ENCODE measurements at regions not wholly inside any gene's neighbourhood (a gene's known extent, or its start where the extent isn't known, plus 50 kb on each side); places are given as distances from the start of the nearest gene placed in this dataset.
A peak's percentile ranks its signal among the peaks of the same experiment; 100 is the strongest.

DNA sequence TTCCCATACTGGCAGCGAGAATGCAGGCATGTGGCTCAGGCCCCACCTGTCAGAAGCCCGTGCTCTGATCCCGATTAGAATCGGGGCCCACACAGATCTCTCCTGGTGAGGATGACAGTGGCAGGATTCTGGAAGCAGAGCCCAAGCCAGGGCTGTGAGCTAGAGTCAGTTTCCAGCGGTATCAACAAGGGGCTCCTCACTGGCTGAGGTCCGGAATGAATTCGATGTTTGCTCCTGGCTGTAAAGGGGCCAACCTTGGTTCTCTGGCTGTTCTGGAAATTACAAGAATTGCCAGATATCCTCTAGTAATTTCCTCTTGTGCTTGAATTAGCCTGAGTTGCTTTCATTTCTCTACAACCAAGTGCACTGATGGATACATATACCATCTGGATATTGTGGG, 129.1 kb upstream of the SPRY4 start:
- no peak for ATAC-seq
- no peak for DNase-seq
- H3K4me3 Mint-ChIP-seq: no peak overlapping the region
- H3K4me1 Mint-ChIP-seq: no peaks in the 10 kb centered on the region
- no peaks in the 10 kb centered on the region for H3K27me3 Mint-ChIP-seq
- H3K27ac Mint-ChIP-seq: no peak overlapping the region
- H3K9me3 ChIP-seq (ENCODE audit: control insufficient read depth, low read length, poor library complexity, severe bottlenecking): no peaks in the 10 kb centered on the region
- no peaks in the 10 kb centered on the region for H3K36me3 Mint-ChIP-seq (ENCODE audit: low read depth)

DNA sequence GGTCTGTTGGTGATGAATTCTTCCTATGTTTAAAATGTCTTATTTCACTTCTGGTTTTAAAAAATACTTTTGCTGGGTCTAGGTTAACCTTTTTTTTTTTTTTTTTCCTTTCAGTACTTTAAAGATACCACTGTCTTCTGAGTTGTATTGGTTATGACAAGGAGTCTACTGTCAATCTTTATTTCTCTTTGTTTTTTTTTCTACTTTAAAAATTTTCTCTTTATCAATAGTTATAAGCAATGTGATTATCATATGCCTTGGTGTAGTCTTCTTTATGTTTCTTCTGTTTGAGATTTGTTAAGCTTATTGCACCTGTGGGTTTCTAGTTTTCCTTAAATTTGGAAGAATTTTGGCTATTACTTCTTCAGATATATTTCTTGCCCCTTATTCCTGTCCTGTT, 125.6 kb upstream of the SPRY4 start:
- peaks cover 2% of the 10 kb centered on the region for H3K36me3 Mint-ChIP-seq (ENCODE audit: low read depth)
- no peaks in the 10 kb centered on the region for H3K27me3 Mint-ChIP-seq
- ATAC-seq (no peak), DNase-seq (no peak)
- H3K4me3 Mint-ChIP-seq: no peak overlapping the region
- peaks cover 6% of the 10 kb centered on the region for H3K4me1 Mint-ChIP-seq
- H3K27ac Mint-ChIP-seq: no peak overlapping the region
- no peaks in the 10 kb centered on the region for H3K9me3 ChIP-seq (ENCODE audit: control insufficient read depth, low read length, poor library complexity, severe bottlenecking)

DNA sequence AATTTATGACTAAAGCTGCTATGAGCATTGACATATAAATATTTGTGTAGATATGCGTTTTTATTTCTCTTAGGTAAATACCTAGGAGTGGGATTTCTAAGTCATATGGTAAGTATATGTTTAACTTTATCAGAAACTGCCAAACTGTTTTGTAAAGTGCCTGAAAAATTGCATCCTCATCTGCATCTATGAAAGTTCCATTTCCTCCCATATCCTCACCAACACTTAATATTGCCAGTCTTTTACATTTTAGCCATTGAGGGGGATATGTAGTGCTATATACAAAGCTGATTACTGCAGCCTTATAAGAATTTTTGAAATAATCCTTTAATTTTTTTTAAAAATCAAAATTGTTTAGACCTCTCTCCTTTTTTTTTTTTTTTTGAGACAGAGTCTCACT, 123.1 kb upstream of the SPRY4 start:
- no peaks in the 10 kb centered on the region for H3K9me3 ChIP-seq (ENCODE audit: control insufficient read depth, low read length, poor library complexity, severe bottlenecking)
- Mint-ChIP-seq H3K4me1 (peaks cover 7% of the 10 kb centered on the region), H3K4me3 (no peak overlapping the region), H3K27me3 (no peaks in the 10 kb centered on the region), H3K36me3 (ENCODE audit: low read depth) (peaks cover 2% of the 10 kb centered on the region), H3K27ac (no peak overlapping the region)
- no peak for ATAC-seq
- DNase-seq: no peak

DNA sequence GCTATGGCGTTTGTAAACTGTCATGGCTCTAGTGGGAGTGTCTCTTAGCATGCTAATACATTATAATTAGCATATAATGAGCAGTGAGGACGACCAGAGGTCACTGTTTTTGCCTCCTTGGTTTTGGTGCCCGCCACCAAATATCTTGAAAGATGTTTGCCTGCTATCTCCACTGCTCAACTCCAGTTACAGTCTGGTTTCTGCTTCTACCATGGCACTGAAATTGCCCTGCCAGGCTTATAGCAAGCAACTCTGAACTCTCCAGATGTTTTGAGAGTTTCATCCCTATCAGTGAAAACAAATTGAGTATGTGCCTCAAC, 122.1 kb upstream of the SPRY4 start:
- H3K36me3 Mint-ChIP-seq (ENCODE audit: low read depth): peaks cover 2% of the 10 kb centered on the region
- no peaks in the 10 kb centered on the region for H3K27me3 Mint-ChIP-seq
- H3K4me3 Mint-ChIP-seq: no peak overlapping the region
- no peak overlapping the region for H3K27ac Mint-ChIP-seq
- DNase-seq: no peak
- H3K4me1 Mint-ChIP-seq: peaks cover 10% of the 10 kb centered on the region
- H3K9me3 ChIP-seq (ENCODE audit: control insufficient read depth, low read length, poor library complexity, severe bottlenecking): no peaks in the 10 kb centered on the region
- no peak for ATAC-seq

DNA sequence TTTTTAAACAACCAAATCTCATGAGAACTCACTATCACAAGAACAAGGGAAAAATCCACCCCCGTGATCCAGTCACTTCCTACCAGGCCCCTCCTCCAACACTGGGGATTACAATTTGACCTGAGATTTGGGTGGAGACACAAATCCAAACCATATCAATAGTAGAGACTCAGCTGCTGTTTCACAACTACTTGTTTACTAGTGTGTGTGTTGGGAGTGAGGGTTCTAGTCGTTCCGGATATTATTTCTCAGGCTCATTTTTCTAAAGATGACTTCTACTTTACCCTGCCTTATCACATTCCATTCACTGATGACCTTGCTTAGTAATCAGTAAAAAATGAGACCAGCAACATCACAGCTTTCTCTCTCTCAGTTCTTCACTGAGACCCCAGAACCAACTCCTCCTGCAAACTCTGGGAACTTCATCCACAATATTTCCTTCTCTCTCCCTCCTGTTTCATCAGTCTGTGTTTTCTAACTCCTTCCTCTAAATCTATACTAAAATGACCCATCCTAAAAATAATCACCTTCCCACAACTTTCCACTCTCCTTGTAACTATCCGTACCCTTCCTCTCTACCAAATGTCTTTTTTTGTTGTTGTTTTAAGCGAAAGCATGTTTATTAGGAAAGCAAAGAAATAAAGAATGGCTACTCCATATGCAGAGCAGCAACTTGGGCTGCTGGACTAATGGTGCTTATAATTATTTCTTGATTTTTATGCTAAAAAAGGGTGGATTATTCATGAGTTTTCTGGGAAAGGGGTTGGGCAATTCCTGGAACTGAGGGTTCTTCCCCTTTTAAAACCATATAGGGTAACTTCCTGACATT, 121.5 kb upstream of the SPRY4 start:
- DNase-seq (no peak), ATAC-seq (no peak)
- Mint-ChIP-seq H3K36me3 (ENCODE audit: low read depth) (peaks cover 2% of the 10 kb centered on the region), H3K27me3 (no peaks in the 10 kb centered on the region), H3K4me3 (no peak overlapping the region), H3K4me1 (peaks cover 16% of the 10 kb centered on the region), H3K27ac (no peak overlapping the region)
- no peaks in the 10 kb centered on the region for H3K9me3 ChIP-seq (ENCODE audit: control insufficient read depth, low read length, poor library complexity, severe bottlenecking)

DNA sequence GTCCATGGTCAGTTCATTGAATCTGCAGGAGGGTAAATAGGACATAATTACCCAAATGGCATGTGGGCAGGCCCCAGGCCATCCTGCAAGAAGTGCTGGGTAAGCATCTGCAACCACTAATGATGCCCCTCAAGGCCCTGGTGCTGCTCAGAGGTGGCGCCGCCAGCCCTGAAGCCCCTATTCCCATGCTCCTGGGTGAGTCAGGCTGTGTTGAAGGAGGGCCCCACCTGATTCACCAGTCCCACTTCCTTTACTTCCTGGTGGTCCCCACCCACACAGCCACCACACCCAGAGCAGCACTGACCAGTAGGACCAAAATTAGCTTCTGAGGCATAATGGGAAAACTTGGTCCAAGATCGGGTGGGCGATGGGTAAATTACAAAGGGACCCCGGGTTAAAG, 120.4 kb upstream of the SPRY4 start:
- no peak overlapping the region for H3K27ac Mint-ChIP-seq
- no peaks in the 10 kb centered on the region for H3K27me3 Mint-ChIP-seq
- ATAC-seq: no peak
- H3K4me3 Mint-ChIP-seq: no peak overlapping the region
- DNase-seq: no peak
- H3K4me1 Mint-ChIP-seq: peaks cover 24% of the 10 kb centered on the region
- H3K36me3 Mint-ChIP-seq (ENCODE audit: low read depth): peaks cover 2% of the 10 kb centered on the region
- H3K9me3 ChIP-seq (ENCODE audit: control insufficient read depth, low read length, poor library complexity, severe bottlenecking): no peaks in the 10 kb centered on the region

DNA sequence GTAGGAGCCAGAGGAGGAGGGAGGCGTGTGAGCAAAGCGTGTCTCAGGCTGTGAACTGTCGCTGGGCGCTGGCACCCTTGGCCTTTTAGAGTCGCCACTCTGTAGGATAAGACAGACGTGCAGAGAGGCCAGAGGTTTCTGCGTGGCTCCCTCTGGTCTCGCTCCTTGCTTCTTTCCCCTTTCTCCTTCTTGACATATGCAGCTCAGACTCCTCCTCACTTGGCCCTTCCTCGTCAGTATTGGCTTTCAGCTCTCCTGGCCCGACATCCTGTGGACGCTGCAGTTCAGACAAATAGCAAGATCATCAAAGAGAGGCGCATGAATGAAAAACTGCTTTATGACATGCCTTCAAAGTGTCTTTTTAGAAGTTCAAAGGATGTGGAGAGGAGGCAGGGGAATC, 116.8 kb upstream of the SPRY4 start:
- Mint-ChIP-seq H3K36me3 (ENCODE audit: low read depth) (no peaks in the 10 kb centered on the region), H3K27ac (peak overlapping the region; percentile 54), H3K27me3 (no peaks in the 10 kb centered on the region), H3K4me3 (peak overlapping the region; percentile 42), H3K4me1 (peaks cover 45% of the 10 kb centered on the region)
- peak; percentile 36 for ATAC-seq
- no peak for DNase-seq
- H3K9me3 ChIP-seq (ENCODE audit: control insufficient read depth, low read length, poor library complexity, severe bottlenecking): no peaks in the 10 kb centered on the region

DNA sequence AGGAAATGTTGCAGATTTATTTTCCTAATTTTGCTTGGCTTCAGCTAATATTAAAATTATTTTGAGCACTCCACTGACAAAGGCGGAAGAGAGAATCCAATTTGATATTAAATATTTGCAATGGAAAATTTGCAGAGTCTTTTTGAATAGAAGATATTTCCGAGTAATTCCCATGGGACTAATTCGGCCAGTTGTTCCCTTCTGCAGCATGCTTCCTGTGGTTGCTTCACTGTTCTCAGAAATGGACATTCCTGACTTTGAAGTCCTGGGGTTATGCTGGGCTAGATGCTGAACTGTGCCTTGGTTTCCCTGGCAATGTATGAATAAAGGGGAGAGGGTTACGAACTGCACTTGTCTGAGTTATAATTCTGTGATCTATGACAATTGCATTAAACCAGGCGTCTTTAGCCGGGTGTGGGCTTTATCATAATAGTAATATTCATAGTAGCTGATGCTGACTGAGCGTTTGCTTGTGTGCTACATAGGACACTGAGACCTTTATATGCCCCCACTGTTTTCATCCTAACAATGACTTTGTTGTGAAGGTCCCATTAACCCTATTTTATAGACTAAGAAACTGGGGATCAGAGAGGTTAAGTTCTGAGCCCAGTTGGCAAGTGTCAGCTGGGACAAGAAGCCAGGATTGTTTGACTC, 114.5 kb upstream of the SPRY4 start:
- peak overlapping the region; percentile 89 for H3K27ac Mint-ChIP-seq
- DNase-seq: no peak
- no peaks in the 10 kb centered on the region for H3K27me3 Mint-ChIP-seq

DNA sequence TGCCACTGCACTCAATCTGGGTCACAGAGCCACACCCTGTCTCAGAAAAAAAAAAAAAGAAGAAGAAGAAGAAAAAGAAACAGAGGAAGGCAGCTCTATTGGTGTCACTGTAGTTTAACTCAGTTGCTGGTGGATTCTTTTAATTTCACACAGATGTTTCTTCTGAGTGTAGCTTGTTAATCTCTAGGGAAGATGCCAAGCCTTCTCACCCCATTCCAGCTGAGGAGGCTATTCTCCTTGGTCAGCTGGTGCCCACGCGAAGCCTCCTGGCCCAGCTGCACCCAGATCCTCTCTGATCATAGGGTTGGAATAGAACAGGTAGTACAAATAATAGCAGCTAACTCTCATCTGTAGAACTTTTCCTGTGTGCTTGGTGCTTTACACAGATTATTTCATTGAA, 113.8 kb upstream of the SPRY4 start:
- Mint-ChIP-seq H3K27me3 (no peaks in the 10 kb centered on the region), H3K36me3 (ENCODE audit: low read depth) (no peaks in the 10 kb centered on the region), H3K27ac (peak overlapping the region; percentile 89), H3K4me1 (peaks cover 49% of the 10 kb centered on the region), H3K4me3 (peak overlapping the region; percentile 43)
- DNase-seq (no peak), ATAC-seq (peak; percentile 33)
- no peaks in the 10 kb centered on the region for H3K9me3 ChIP-seq (ENCODE audit: control insufficient read depth, low read length, poor library complexity, severe bottlenecking)

More for the DNA sequence above, 114.5 kb upstream of the SPRY4 start:
- Mint-ChIP-seq H3K4me1 (peaks cover 43% of the 10 kb centered on the region), H3K36me3 (ENCODE audit: low read depth) (no peaks in the 10 kb centered on the region), H3K4me3 (no peak overlapping the region)
- H3K9me3 ChIP-seq (ENCODE audit: control insufficient read depth, low read length, poor library complexity, severe bottlenecking): no peaks in the 10 kb centered on the region
- no peak for ATAC-seq

DNA sequence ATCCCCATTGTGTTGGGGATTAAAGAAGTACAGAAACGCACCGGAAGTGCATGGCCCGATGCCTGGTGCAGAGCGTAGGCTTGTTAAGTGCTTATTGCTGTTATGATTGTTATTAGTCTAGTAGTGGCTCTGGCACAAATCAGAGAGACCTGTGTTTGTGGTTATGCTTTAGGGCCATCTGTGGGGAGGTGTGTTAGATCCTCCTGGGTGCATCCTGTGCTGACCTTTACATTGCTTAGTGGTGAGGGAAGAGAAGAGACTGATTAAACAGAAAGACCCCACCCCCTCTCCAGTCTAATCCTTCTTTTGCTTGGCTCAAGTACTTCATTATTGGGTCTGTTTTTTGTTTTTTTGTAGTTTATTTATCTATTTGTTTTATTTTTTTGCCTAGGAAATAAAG, 112.7 kb upstream of the SPRY4 start:
- H3K4me1 Mint-ChIP-seq: peaks cover 59% of the 10 kb centered on the region
- no peaks in the 10 kb centered on the region for H3K27me3 Mint-ChIP-seq
- no peaks in the 10 kb centered on the region for H3K9me3 ChIP-seq (ENCODE audit: control insufficient read depth, low read length, poor library complexity, severe bottlenecking)
- no peaks in the 10 kb centered on the region for H3K36me3 Mint-ChIP-seq (ENCODE audit: low read depth)
- DNase-seq: no peak
- peak overlapping the region; percentile 89 for H3K27ac Mint-ChIP-seq
- no peak for ATAC-seq
- no peak overlapping the region for H3K4me3 Mint-ChIP-seq

DNA sequence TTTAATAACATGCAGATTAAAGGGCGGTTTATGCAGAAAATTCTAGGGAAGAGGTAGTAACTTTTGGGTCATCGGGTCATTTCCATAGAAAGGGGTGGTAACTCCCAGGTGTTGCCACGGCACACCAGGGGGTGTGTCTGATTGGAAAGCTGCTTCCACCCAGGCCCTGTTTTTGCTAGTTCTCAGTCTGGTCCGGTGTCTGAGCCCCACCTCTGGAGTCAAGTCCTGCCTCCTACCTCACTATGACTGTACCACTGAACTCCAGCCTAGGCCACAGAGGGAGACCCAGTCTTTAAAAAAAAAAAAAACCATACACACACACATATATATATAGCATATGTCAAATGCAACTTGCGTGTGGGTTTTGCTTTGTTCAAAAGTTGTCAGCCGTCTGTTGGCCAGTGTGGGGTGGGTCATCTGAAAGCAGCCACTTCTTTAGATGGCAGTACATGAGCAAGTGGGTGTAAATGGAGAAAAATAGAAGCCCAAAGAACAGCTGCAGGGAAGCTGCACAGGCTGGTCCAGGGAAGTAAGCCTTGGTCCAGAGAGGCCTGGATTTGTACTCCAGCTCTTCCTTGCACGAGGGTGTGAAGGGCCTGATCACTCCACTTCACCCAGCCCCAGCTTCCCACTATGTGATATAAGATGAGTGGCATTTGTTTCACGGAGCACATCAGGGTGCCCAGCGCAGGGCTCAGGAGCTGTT, 110.7 kb upstream of the SPRY4 start:
- H3K4me3 Mint-ChIP-seq: no peak overlapping the region
- no peaks in the 10 kb centered on the region for H3K9me3 ChIP-seq (ENCODE audit: control insufficient read depth, low read length, poor library complexity, severe bottlenecking)
- H3K36me3 Mint-ChIP-seq (ENCODE audit: low read depth): no peaks in the 10 kb centered on the region
- H3K27ac Mint-ChIP-seq: peak overlapping the region; percentile 62
- peaks cover 57% of the 10 kb centered on the region for H3K4me1 Mint-ChIP-seq
- no peaks in the 10 kb centered on the region for H3K27me3 Mint-ChIP-seq
- no peak for DNase-seq
- ATAC-seq: no peak

DNA sequence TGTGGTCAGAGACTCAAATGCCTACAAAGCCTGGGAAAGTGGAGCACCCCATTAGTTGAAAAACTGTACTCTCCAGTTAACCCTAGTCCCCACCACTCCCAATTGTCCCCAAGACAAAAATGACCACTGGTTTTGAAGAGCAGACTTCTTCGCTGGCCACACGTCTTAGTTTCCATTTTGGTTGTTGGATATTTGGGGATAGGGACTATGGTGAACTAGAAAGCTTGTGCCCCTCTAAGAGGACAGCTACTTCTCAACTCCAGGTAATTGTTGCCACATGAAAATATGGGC, 109.4 kb upstream of the SPRY4 start:
- no peak for ATAC-seq
- no peak for DNase-seq
- H3K4me1 Mint-ChIP-seq: peaks cover 56% of the 10 kb centered on the region

DNA sequence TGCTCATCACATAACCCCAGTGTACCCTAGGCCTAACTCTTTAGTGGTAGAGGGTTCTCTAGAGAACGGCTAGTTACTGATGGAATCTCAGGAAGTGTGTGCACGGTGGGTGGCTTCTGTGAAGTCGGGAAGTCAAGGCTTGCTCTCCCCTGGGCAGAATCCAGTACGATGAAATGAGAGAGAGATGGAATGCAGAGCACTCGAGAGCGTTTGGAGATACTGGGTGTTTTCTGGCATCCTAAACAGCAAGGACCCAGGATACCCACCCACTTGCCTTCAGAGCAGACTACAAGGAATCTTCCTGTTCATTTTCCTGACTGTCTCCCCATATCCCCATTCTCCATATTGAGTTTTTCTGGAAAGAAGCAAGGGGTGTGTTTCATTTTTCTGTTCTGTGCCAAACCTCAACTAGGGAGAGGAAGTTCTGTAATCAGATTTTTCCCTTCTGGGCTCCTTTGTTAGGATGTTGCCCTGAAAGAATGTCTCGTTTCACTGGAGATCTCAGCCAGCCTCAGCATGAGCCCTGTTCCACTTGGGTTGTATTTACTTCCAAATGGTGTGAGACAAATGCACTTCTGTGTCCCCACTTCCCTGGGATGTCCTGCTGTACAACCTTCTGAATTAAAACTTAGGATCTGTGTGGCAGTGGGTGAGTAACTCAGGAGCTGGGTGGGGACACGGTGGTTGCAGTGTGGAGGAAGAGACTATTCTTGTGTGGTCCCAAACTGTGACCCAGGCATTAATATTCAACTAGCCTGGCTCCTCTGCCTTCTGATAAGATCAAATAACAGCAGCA, 108.9 kb upstream of the SPRY4 start:
- Mint-ChIP-seq H3K4me1 (peaks cover 53% of the 10 kb centered on the region), H3K4me3 (peak overlapping the region; percentile 79), H3K27ac (peak overlapping the region; percentile 97), H3K27me3 (no peaks in the 10 kb centered on the region), H3K36me3 (ENCODE audit: low read depth) (no peaks in the 10 kb centered on the region)
- no peaks in the 10 kb centered on the region for H3K9me3 ChIP-seq (ENCODE audit: control insufficient read depth, low read length, poor library complexity, severe bottlenecking)
- ATAC-seq: no peak
- DNase-seq: no peak

More for the DNA sequence above, 109.4 kb upstream of the SPRY4 start:
- no peaks in the 10 kb centered on the region for H3K36me3 Mint-ChIP-seq (ENCODE audit: low read depth)
- no peaks in the 10 kb centered on the region for H3K9me3 ChIP-seq (ENCODE audit: control insufficient read depth, low read length, poor library complexity, severe bottlenecking)
- H3K27ac Mint-ChIP-seq: no peak overlapping the region
- H3K4me3 Mint-ChIP-seq: no peak overlapping the region
- H3K27me3 Mint-ChIP-seq: no peaks in the 10 kb centered on the region
